Epithelial cell of proximal tubule (primary cell): ENCODE measurements at regions not wholly inside any gene's neighbourhood (a gene's known extent, or its start where the extent isn't known, plus 50 kb on each side); places are given as distances from the start of the nearest gene placed in this dataset.

ENCODE experiments used
- DNase-seq: peaks from one replicate; pipeline ENCODE4 v3.0.0-alpha.2; 2011; ENCODE audit warnings: low read depth
- H3K4me3 ChIP-seq: 2 replicates; pipeline ENCODE4 v1.5.1; 2011; ENCODE audit warnings: low read depth, mild to moderate bottlenecking, low read length
- TF ChIP-seq, protein P1 (sequence below): conservative IDR thresholded peaks from 2 replicates; pipeline ENCODE4 v1.5.1; 2012; ENCODE audit warnings: low read depth, mild to moderate bottlenecking, low read length

DNA sequence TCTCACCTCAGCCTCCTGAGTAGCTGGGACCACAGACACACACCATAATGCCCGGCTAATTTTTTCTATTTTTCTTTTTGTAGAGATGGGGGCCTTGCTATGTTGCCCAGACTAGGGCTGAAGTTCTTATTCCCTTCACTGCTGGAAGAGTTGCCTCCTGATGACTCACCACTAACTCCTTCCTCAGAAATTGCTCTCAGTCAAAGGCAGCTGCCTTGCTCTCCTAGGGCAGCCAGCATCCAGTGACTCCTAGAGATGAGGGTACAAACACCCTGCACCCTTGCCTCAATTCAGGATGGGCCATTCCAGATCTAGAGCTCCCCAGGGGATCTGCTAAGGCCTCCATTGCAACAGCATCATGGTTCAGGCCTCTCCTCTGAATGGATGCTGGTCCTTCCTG is 54.0 kb upstream of the RASSF8 start:
- TF ChIP-seq, protein P1, sequence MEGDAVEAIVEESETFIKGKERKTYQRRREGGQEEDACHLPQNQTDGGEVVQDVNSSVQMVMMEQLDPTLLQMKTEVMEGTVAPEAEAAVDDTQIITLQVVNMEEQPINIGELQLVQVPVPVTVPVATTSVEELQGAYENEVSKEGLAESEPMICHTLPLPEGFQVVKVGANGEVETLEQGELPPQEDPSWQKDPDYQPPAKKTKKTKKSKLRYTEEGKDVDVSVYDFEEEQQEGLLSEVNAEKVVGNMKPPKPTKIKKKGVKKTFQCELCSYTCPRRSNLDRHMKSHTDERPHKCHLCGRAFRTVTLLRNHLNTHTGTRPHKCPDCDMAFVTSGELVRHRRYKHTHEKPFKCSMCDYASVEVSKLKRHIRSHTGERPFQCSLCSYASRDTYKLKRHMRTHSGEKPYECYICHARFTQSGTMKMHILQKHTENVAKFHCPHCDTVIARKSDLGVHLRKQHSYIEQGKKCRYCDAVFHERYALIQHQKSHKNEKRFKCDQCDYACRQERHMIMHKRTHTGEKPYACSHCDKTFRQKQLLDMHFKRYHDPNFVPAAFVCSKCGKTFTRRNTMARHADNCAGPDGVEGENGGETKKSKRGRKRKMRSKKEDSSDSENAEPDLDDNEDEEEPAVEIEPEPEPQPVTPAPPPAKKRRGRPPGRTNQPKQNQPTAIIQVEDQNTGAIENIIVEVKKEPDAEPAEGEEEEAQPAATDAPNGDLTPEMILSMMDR: no peak
- no peak for DNase-seq
- H3K4me3 ChIP-seq: no peak overlapping the region

DNA sequence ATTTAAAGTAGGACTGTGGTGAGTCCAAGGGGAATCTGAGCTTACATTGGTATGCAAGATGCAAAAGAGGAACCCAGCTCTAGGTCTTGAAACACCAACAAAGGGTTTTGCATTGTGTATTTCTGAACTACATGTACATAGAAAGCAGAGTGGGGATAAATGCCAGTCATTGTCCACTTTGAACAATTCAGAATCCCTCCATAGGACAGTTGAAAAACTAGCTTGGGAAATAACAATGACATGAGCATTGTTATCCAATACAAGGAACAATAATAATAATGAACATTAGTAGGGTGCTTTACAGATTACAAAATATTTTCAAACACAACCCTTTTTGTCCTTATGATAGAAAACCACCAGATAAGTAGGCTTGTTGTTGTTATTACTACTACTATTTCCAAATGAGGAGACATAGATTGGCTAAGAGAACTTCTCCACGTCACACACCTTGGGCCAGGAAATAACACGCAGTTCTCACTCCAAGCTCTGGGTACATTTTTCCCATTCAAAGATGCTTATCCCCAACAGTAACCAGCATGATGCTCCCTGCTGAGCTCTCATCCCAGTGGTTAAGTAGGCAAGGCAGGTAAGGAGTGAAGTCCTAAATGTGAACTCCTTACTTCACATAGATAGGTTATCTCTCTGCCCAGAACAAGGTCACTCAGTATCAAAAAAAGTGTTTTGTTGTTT is 51.7 kb upstream of the RASSF8 start:
- no peak overlapping the region for H3K4me3 ChIP-seq
- no peak for DNase-seq
- TF ChIP-seq, protein P1: no peak
